Neural progenitor cell (in vitro differentiated cells): ENCODE measurements at regions not wholly inside any gene's neighbourhood (a gene's known extent, or its start where the extent isn't known, plus 50 kb on each side); places are given as distances from the start of the nearest gene placed in this dataset.

Experiments used
- CTCF ChIP-seq: fragments of 200-600 bp; sonication (generic); IDR thresholded peaks from 2 replicates; pipeline ENCODE4 v1.5.1; 2017; ENCODE audit warnings: antibody characterized with exemption, mild to moderate bottlenecking
- EZH2 ChIP-seq: fragments of 200-600 bp; sonication (generic); IDR thresholded peaks from 2 replicates; pipeline ENCODE4 v1.6.1; 2017; ENCODE audit warnings: antibody characterized with exemption, mild to moderate bottlenecking, moderate library complexity
- EZH2phosphoT487 ChIP-seq: fragments of 200-600 bp; sonication (generic); IDR thresholded peaks from 2 replicates; pipeline ENCODE4 v1.6.1; 2017; ENCODE audit warnings: antibody characterized with exemption

DNA sequence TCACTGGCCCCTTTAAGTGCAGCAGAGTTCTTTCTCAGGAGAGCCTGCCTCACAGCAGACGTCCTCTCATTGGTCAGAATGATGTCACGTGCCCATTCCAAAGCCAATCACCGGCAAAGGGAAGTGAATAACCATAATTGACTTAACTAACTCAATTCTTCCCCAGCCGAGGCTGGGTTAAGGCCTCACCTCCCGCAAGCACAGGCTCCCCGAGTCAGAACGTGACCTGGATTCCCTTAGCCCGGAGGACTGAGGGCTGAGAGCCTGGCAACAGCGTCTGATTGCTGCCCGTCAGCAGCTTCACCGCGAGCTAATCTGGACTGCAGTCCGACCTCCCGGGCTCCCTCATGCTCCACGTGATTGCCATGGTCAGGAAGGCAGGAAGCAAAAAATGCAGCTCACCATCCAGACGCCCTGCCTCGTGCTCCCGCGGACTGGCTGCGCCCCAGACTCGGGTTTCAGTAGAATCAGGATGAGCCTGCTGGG lies 92.1 kb upstream of the FZD10 start:
- TF ChIP-seq CTCF (no peak), EZH2 (no peak), EZH2phosphoT487 (no peak)
